Activated B cell treated with CpG ODN at 0.5 μM for 24 hours (primary cell): ENCODE measurements at regions not wholly inside any gene's neighbourhood (a gene's known extent, or its start where the extent isn't known, plus 50 kb on each side); places are given as distances from the start of the nearest gene placed in this dataset.

ENCODE experiments used
- ATAC-seq: fragments of 200-7000 bp; cut with Tn5 transposase; one replicate; pipeline ENCODE4 v1.10.0; 2021; ENCODE audit warnings: low read depth, mild to moderate bottlenecking, moderate library complexity
- CTCF ChIA-PET: fragments of 350-600 bp; sonication (Branson Sonifier 250); formaldehyde crosslinking; loops from one replicate; lab custom pipeline; 2021; ENCODE audit warnings: antibody characterized with exemption; lab: Charles Lee
- POLR2A ChIA-PET: fragments of 350-600 bp; sonication (Branson Sonifier 250); formaldehyde crosslinking; loops from one replicate; lab custom pipeline; 2021; ENCODE audit warnings: antibody characterized with exemption; lab: Charles Lee
- DNase-seq: peaks from one replicate; pipeline ENCODE4 v3.0.0; 2022
- H3K27ac Mint-ChIP-seq: one replicate; pipeline ENCODE4 v1.8.0; 2020; ENCODE audit warnings: mixed read lengths
- H3K27me3 Mint-ChIP-seq: one replicate; pipeline ENCODE4 v1.8.0; 2021; ENCODE audit warnings: mixed read lengths
- H3K36me3 Mint-ChIP-seq: one replicate; pipeline ENCODE4 v1.8.0; 2021; ENCODE audit warnings: low read depth, mixed read lengths
- H3K4me1 Mint-ChIP-seq: one replicate; pipeline ENCODE4 v1.8.0; 2021; ENCODE audit warnings: mixed read lengths
- H3K4me3 Mint-ChIP-seq: one replicate; pipeline ENCODE4 v1.8.0; 2020; ENCODE audit warnings: mild to moderate bottlenecking, mixed read lengths
- H3K9me3 Mint-ChIP-seq: one replicate; pipeline ENCODE4 v1.8.0; 2020; ENCODE audit warnings: mixed read lengths
- CTCF ChIP-seq: fragments of 200-600 bp; IDR thresholded peaks from one replicate; pipeline ENCODE4 v1.8.0; 2022; ENCODE audit warnings: antibody characterized with exemption, mild to moderate bottlenecking
- intact Hi-C: fragments of 100-400 bp; cut with micrococcal nuclease; formaldehyde crosslinking; loops from one replicate; pipeline ENCODE4 v1.15.1; 2024

- no peaks in the 10 kb centered on the region for H3K27me3 Mint-ChIP-seq
- no peak for TF ChIP-seq CTCF
- no peak overlapping the region for H3K4me3 Mint-ChIP-seq
- DNase-seq (no peak), ATAC-seq (no peak)
- POLR2A ChIA-PET = no interaction called here
- no peaks in the 10 kb centered on the region for H3K4me1 Mint-ChIP-seq
- CTCF ChIA-PET = no interaction called here
- H3K27ac Mint-ChIP-seq = no peak overlapping the region
- H3K9me3 Mint-ChIP-seq = no peaks in the 10 kb centered on the region
- intact Hi-C loops = loop anchor here (5.0 kb wide), 1 partner anchor 202 kb away; no protein-coding TSS in a partner anchor
- H3K36me3 Mint-ChIP-seq = no peaks in the 10 kb centered on the region
These were observed 280.6 kb upstream of the PWP1 start for GRCh38 chr12:107404981-107405380.

GRCh38 chr12:107405436-107405835, 280.2 kb upstream of the PWP1 start:
- intact Hi-C loops = loop anchor here (5.0 kb wide), 1 partner anchor 202 kb away; no protein-coding TSS in a partner anchor

GRCh38 chr12:107406932-107407331, 278.7 kb upstream of the PWP1 start:
- DNase-seq = no peak
- Mint-ChIP-seq H3K36me3 (no peaks in the 10 kb centered on the region), H3K4me3 (no peak overlapping the region), H3K9me3 (no peaks in the 10 kb centered on the region), H3K4me1 (no peaks in the 10 kb centered on the region), H3K27ac (no peak overlapping the region), H3K27me3 (no peaks in the 10 kb centered on the region)
- ChIA-PET CTCF (no interaction called here), POLR2A (no interaction called here)
- no peak for TF ChIP-seq CTCF
- ATAC-seq = no peak
- intact Hi-C loops = loop anchor here (5.0 kb wide), 1 partner anchor 200 kb away; no protein-coding TSS in a partner anchor

More at GRCh38 chr12:107405436-107405835, 280.2 kb upstream of the PWP1 start:
- ChIA-PET POLR2A (no interaction called here), CTCF (no interaction called here)
- no peak for ATAC-seq
- TF ChIP-seq CTCF = no peak
- no peak for DNase-seq
- H3K4me3 Mint-ChIP-seq = no peak overlapping the region
- no peak overlapping the region for H3K27ac Mint-ChIP-seq
- no peaks in the 10 kb centered on the region for H3K4me1 Mint-ChIP-seq
- no peaks in the 10 kb centered on the region for H3K9me3 Mint-ChIP-seq
- H3K27me3 Mint-ChIP-seq = no peaks in the 10 kb centered on the region
- H3K36me3 Mint-ChIP-seq = no peaks in the 10 kb centered on the region

GRCh38 chr12:107411792-107412535, 273.6 kb upstream of the PWP1 start:
- no peak for TF ChIP-seq CTCF
- no peak for ATAC-seq
- no peak for DNase-seq
- Mint-ChIP-seq H3K9me3 (no peaks in the 10 kb centered on the region), H3K4me3 (no peak overlapping the region), H3K4me1 (no peaks in the 10 kb centered on the region), H3K36me3 (no peaks in the 10 kb centered on the region), H3K27me3 (no peaks in the 10 kb centered on the region), H3K27ac (no peak overlapping the region)
- intact Hi-C loops = no loop called here
- CTCF ChIA-PET = no interaction called here
- POLR2A ChIA-PET = no interaction called here

- no peaks in the 10 kb centered on the region for H3K27me3 Mint-ChIP-seq
- POLR2A ChIA-PET = no interaction called here
- peaks cover 4% of the 10 kb centered on the region for H3K9me3 Mint-ChIP-seq
- no peaks in the 10 kb centered on the region for H3K36me3 Mint-ChIP-seq
- DNase-seq (no peak), ATAC-seq (no peak)
- no peak overlapping the region for H3K27ac Mint-ChIP-seq
- TF ChIP-seq CTCF = no peak
- intact Hi-C loops = no loop called here
- CTCF ChIA-PET = no interaction called here
- H3K4me1 Mint-ChIP-seq = no peaks in the 10 kb centered on the region
- H3K4me3 Mint-ChIP-seq = no peak overlapping the region
These were observed 270.5 kb upstream of the PWP1 start for GRCh38 chr12:107415071-107415470.
